IPS-NIHi7 (cell line): ENCODE measurements at regions not wholly inside any gene's neighbourhood (a gene's known extent, or its start where the extent isn't known, plus 50 kb on each side); places are given as distances from the start of the nearest gene placed in this dataset.

Source experiments
- DNase-seq: peaks from one replicate; pipeline ENCODE4 v3.0.0; 2012; ENCODE audit warnings: mixed read lengths; ENCODE audit errors: extremely low spot score

DNA sequence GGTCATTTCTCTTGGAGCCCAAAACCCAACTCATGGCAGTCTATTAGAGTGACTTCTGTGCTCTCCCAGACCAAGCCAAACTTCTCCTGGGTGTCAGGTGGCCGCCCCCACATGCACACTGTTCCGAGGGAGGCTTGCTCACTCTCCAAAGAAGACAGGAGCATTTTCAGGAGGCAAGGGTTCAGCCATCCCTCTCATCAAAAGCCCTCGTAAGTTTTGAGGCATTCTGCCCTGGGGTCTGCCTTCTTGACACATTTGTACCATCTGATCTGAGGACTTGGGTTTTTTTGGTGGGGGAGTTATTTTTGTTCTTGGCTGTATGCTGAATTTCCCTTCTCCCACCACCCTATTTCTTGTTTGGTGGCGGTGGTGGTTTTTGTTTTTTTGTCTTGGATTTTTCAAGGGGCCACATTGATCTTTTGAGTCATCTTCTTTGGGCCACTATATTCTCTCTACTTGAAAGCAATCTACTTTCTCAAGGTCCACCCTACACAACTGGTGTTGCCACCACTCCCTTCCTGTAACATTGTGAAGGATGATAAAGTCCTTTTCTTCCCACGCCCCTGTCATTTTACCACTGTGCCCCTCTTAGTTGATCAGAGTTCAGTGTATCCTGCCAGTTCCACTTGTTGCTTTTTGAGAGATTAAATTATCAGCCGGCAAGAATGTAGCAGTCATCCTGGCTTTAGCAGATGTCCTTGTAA lies 255.8 kb downstream of the CYP26B1 start:
- DNase-seq, result no peak

DNA sequence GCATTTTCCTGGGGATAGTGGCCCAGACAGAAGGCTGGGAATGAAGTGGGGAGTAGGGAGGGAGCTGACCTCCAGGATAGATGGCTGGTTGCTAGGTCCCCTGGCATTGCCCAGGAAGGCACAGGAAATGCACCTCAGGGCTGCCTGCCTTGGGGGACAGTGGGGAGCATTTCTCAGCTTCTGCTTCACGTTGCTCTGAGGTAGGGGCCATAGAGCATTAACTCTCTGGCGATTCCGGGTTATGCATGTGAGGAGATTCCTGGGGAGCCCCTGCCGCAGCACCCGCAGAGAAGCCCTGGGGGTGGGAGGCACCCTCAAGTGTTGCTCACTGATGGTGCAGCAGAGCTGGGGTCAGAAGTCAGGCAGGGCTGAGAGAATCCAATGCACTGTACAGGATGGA lies 256.5 kb downstream of the CYP26B1 start:
- DNase-seq, result no peak

DNA sequence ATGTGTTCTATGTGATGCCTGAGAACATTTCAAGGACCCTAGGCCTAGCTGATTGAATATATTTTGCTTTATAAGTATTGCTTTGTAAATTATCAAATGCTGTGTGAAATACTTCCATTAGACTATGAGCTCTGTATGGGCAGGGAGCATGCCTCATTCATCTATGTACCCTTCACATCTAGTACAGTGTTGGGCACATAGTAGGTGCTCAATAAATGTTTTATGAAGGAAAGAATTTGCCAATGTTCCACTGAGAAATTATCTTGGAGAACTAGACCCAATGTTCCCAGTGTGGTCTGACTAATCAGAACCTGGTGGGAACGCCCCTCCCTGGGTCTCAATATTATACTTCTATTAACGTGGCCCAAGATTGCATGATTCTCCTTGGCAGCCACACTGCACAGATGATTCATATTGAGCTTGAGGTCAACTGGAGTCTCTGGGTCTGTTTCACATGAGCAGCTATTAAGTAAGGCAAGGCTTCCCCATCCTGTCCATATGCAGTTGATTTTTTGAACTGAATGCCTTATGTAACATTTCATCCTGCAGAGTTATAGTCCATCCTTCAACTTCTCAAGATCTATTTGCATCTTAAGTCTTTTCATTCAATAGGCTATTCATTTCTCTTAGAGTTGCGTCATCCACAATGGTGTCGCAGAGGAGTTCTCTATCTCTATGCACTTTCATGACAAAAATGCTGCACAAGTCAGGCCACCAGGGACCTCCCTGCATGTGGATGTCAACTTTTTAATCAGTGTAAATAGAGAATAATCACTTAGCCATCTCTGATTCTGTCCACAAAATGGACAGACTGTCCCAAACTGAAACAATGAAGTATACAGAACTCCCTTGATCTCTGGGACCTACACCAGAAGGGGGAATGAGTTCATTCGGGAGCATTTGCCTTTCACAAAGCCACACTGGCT lies 257.6 kb downstream of the CYP26B1 start:
- no peak for DNase-seq

DNA sequence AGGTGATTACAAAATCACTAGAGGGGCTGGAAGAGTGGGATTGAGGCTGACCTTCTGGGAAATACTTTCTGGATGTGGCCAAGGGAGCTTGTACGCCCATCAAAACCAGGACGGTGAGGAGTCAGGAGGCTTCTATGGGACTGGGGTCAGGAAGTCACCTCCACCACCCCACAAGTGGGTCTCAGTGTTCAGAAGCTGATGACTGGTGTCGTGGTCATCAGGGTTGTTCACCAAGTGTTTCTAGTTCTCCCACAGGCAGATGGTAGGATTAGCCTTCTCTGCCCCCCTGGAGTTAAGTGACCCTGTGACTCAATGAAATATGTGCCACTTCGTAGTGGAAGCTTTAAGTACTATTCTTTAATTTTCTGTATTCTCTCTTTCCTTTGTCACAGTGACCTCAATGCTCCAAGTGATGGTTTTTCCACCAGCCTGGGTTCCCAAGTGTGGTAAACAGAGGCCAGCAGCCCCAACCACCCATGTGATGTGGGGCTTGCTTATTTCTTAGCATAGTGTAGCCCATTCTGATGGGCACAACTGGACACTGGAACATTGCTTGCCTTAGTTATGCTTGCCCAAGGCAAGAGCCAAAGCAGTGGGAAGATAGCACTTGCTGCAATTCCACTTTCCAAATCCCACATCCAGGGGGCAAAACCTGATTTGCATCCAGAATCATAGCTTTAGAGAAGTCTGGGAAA lies 258.8 kb downstream of the CYP26B1 start:
- no peak for DNase-seq

DNA sequence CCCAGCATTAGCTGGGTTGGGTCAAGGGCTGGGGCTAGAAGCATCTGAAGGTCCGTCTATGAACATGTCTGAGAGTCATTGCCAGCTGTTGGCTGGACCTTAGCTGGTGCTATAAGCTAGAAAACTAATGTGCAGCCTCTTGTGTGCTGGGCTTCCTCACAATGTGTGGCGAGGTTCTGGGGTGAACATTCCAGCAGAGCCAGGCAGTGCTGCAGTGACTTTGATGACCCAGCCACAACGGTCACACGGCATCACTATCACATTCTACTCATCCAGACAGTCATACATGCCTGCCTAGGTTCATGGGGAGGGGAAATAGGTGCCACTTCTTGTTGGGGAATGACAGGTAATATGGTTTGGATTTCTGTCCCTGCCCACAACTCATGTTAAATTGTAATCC lies 260.5 kb downstream of the CYP26B1 start:
- DNase-seq, result no peak

DNA sequence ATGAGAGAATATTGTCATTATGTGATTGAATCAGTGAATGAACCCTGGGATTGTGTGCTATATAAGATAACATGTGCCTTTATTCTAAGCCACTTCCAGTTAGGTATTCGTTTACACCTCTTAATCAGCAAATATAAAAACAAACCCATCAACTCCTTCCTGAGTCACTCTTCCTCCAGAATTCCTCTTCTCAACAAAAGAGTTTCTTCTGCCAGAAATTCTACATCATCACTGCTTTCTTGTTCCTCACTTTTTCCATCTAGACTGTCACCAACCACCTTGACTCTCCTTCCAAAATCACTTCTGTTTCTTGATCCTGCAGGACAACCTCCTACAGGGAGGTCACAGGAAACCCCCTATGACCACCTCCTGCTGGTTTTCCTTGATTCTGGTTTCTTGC lies 261.4 kb downstream of the CYP26B1 start:
- DNase-seq, result no peak

DNA sequence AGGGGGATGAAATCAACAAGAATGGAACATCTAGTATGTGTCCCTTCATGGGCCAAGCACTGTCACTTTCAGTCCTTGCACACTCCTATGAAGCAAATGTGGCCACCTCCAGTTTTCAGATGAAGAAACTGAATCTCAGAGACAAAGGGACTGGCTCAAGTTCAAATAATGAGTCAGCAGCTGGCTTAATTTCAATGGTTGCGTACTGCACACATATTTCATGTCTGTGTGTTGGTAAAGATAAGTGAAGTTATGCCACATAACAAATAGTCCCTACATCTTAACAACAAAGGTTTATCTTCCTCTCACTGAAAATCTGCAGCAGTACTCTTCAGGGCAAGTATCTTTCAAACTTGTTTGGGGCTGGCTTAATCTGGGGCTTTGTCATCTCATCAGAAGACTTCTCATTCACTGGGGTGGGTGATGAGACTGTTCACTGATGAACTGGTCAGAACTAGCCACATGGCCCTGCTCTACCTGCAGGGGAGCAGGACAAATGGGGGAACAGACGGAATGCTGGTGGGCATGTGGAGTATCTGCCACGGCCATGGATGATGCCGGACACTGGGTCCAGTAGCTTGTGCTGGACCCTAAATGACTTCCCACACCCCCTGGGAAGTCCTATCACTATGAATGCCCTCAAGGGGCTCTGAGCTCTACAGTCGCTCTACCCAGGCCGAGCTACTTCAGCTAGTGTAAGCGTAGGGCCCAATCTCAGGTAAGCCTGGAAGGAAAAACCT lies 263.2 kb downstream of the CYP26B1 start:
- no peak for DNase-seq

DNA sequence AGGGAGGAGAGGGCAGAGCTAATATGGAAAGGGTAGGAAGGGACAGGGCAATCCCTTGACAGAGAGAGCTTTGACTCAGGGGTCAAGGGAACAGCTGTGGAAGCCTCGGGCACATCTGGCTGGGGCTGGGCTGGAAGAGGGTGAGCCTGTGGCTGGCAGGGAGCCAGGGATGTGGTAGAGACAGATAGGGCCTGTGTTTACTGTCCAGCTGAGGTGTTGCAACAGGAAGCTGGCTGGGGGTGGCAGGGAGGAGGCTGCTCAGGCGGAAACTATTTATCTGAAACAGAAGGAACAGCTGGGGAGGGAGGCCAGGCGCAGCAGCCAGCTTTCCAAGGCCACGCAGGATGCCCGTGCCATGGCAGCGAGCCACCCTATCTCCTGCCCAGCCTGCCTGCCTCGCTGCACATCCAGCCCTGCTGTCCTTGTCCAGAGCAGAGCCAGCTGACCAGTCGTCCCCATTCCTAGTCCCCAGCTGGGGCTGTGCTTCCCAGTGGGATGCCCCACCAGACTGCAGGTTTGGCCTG lies 264.7 kb downstream of the CYP26B1 start:
- no peak for DNase-seq

DNA sequence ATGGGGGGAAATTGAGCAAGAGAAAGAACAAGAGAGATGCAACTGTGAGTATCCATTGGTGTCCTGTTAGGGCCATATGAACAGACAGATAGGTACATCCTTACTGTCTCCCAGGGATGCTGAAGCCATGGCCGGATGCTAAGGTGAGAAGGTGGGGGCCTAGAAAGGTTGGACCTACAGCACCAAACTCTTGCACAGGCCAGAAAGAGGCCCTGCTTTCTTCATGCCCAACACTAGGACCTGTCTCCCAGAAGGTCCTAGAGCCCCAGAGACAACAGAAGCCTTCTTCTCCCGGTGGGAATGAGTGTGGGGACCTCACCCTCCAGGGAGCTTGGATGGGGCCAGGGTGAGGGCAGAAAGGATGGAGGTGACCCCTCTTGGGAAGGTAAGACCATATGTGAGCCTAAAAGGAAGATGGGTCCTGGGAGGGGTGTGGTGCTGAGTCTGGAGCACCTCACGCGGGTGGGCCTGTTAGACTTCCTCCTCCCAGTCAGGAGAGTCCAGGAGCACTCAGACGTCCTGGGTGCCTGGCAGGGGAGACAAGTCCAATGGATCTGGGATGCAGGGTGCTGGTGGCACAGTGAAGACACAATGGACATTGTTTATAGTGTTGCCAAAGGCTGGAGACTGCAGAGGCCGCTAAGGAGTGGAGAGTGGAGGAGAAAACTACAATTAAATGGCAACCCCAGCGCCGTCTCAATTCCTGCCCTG lies 265.3 kb downstream of the CYP26B1 start:
- no peak for DNase-seq

DNA sequence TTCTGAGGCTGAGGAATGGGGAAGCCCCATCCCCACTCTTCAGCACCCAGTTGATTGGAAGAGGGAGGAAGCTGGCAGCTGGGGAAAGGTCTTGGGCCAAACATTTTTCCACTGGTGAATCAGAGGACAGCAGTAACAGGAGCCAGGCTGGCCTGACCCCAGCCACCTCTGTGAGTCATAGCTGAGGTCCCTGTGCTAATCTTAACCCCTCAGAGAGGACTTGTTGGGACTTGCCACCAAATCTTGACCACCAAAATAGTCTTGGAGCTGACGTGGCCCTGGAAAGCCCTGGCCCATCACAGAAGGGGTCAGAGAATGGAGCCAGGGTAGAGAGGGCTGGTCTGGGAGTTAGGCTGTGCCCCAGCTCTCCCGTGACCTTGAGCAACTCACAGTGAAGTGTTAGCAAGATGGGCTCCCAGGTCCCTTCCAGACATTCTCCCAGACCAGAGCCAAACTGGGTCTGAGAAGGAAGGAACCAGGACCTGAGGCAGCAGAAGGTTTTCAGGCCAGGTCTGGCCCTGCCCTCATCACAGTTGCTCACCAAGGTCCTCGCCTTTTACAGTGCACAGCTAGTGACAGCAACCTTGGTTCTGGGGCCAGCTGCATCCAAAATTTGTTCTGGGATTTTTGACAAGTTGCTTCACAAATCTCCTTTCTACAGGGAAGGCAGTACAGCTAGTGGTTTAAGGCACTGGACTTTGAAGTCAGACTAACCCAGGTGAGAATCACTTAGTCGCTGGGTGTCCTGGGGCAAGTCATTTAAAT lies 266.6 kb downstream of the CYP26B1 start:
- DNase-seq, result no peak

DNA sequence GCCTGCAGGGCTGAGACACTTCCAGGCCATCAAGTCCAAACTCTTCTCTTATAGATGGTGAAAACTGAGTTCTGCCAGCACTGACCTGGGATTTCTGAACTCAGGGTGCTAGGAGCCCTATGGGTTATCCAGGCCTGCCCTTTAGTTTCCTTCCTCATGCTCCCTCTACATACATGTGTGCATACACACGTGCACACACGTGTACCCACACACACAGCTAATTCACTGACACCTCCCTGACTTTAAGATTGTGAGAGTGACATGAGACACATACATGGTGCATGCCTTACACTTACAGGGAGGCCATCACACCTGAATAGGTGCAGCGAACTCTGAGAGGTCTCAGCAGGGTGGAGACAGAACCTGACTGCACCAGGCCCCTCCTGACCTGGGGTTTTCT lies 267.4 kb downstream of the CYP26B1 start:
- no peak for DNase-seq

DNA sequence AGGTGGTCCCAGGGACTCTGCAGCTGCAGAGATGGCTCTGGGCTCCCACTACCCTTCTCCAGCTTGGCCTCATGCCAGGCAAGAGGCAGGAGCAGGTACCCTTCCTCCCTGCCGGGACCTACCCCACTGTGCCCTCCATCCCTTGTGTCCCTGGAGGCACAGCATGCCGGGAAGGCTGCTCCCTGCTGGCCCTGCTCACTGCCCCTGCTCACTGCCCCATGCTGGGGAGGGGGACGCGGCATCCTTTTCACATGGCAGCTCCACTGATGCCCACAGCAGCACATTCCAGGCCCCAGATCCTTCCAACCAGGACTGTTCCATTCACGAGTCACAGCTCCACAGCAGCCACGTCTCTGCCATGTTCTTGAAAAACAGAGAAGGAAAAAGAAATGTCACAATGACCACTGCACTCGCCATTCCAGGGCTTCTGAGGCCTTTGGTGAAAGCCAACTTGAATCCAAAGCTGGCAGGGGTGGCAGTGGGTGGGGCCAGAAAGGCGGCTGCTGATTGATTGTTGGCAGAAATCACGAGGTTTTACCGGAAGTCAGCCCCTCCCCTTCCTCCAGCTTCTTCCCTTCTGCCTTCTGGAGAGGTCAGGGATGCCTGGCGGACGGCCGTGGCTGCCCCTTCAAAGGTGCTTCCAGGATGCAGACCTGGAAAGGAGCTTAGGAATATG lies 268.0 kb downstream of the CYP26B1 start:
- no peak for DNase-seq

DNA sequence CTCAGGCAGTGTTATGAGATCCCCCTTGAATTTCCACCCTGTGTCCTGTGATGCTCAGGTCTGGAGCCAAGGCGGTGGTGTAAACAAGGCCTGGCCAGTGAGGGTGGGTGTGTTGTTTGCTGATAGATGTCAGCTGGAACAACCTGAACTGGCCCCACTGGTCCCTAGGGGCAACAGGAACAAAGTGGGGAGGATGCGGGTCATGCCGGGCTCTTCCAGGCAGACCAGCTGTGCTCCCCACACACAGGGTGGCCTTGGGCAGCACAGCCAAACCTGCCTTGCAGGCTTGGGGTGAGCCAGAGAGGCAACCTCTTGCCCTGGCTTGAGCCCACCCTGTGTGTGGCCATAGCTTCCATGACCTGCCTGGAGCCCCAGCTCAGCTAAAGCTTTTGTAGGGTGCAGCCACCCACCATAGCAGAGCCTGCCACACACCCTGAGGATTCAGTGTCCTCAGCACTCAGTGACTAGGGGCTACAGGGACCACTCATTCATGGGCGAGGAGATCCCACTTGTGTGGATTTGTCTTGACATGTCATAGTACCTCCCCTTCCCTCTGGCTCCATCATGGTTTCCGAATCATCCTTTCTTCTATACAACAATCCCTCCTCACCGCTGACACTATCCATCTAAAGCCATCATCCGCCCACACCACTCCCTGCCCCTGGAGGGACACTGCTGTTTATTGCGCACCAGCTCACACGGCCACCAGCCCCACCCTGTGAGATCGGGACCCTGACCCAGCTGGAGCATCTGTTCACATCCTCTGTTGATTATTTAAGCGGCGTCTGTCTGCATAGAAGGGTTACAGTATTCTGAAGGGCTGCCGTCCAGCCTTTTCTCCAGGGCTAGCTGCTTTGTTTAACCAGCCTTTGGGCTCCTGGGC lies 268.8 kb downstream of the CYP26B1 start:
- no peak for DNase-seq

DNA sequence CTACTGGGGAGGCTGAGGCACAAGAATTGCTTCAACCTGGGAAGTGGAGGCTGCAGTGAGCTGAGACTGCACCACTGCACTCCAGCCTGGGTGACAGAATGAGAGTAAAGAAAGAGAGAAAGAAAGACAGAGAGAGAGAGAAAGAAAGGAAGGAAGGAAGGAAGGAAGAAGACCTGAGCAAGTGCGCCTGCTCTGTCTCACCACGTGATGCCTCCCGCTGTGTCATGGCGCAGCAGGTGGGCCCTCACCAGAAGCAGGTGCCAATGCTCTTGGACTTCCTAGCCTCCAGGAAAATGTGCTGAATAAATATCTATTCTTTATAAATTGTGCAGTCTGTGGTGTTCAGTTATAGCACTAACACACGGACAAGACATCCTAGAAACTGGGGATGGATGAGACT lies 270.0 kb downstream of the CYP26B1 start:
- DNase-seq, result no peak

DNA sequence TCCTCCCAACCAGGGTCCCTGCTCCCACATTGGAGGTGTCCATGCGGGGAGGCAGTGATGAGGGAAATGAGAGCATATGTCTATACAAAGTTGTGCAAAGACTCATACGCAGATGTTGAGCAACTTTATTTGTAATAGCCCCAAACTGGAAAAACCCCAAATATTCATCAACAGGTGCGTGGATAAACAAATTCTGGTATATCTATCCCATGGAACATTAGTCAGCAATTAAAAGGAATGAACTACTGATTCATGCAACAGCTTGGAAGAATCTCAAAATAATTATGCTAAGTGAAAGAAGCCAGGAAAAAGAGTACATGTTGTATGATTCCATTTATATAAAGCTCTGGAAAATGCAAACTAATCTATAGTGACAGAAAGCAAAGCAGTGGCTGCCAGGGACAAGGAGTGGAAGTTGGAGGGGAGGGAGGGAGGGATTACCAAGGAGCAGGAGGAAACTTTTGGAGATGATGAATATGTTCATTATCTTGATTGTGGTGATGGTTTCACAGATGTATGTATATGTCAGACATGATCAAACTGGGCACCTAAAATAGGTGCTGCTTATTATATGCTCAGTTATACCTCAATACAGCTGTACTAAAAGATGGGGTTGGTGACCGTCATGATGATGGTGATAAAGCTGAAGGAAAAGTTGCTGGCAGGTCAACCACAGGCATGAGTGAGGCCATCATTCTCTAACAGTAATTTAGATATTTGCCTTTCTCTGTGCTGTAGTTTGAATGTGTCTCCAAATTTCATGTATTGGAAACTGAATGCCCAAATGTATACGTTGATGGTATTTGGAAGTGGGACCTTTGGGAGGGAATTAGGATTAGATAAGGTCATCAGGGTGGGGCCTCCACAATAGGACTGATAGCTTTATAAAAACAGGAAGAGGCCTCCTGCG lies 270.9 kb downstream of the CYP26B1 start:
- DNase-seq, result no peak

DNA sequence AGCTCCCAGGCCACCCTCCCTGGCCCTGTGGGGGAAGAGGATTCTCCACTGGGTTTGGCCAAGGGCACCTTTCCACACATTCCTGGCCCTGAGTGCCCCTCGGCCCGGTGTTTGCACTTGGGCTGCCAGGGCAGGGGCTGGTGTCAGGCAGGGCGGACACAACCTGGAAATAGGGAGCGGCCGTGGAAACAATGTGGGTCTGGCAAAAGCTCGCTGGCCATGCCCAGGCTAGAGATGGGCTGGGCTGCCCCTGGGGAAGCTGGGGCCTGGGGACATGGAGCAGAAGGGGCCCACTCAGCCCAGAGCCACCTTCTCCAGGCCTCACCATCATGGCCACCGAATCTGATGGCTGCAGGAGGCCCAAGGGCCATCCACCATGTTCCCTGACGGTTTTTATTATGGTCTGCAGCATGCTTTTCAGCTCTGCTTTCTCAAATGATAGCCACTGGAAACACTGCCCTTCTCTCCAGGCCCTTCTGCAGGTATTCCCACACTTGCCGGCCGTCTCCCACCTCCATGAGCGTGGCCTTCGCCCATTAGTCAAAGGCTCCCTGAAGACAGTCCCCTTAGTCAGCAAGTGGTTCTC lies 275.1 kb downstream of the CYP26B1 start:
- DNase-seq, result no peak

DNA sequence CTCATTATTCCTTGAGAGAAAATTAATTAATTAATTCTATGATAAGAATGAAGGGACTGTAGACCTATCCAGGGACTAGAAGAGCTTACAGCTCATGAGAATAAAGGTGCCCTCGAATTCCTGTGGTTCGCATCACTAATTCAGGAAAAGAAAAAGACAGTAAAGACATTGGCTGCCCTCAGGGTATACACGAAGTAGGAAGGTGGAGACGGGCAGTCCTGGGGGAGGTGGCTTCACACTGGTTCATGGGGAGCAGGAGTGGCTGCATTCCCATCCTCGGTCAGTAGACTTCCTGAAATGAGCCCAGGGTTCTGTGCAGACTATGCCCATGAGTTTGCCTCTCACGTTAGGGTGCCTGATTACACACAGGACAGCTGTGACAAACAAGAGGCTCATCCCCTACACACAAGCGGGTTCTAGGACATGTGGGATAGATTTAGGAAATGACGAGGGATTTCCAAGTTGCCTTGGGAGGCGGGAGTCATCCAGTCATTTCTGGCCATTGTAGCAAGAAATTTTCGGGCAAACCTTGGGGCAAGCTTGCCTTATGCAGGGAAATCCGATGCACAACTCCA lies 282.2 kb downstream of the CYP26B1 start:
- no peak for DNase-seq
